ENCODE measurements at regions not wholly inside any gene's neighbourhood (a gene's known extent, or its start where the extent isn't known, plus 50 kb on each side); places are given as distances from the start of the nearest gene placed in this dataset.

GRCh38 chr7:82609746-82610145 is 166.2 kb upstream of the CACNA2D1 start:
- TF ChIP-seq EZH2 (IDR thresholded peaks at IDR 0.05; ENCODE audit: low read length, missing control alignments) (no peak), CTCF (conservative IDR thresholded peaks at IDR 0.05 in 1 of 2, IDR thresholded peaks at IDR 0.05 in 1 of 2; ENCODE audit: low read depth in 1 of 2, low read length in 2 of 2) (no peak)

Measured in fibroblast of lung (primary cell).